Adrenal gland (tissue), 5 donors: ENCODE measurements at regions not wholly inside any gene's neighbourhood (a gene's known extent, or its start where the extent isn't known, plus 50 kb on each side); places are given as distances from the start of the nearest gene placed in this dataset.

Experiments used
- CTCF ChIP-seq, 6 experiments: fragments of 450-650 bp in 4 of 6; fragments of 200-600 bp in 2 of 6; sonication (generic) in 1 of 6; IDR thresholded peaks; 1 replicate in 5 of 6; 2 replicates in 1 of 6; pipeline versions ENCODE4 v1.5.1 to v1.8.0; 2016 to 2021; ENCODE audit warnings: antibody characterized with exemption in 6 of 6, mild to moderate bottlenecking in 2 of 6, moderate library complexity in 1 of 6
- POLR2A ChIP-seq, 2 donors: fragments of 450-650 bp; IDR thresholded peaks; one replicate each; pipeline ENCODE4 v1.6.1; 2017; ENCODE audit warnings: antibody characterized with exemption in 2 of 2, mild to moderate bottlenecking in 2 of 2, moderate library complexity in 1 of 2
- donor health status: DM: no; HTN: no; CAD: no.

- TF ChIP-seq CTCF (IDR thresholded peaks at IDR 0.05) (no peak), POLR2A (IDR thresholded peaks at IDR 0.05) (no peak)
These were observed 148.3 kb downstream of the ELAVL4 start for GRCh38 chr1:50257029-50257428.
